HG03354 (cell line): ENCODE measurements at regions not wholly inside any gene's neighbourhood (a gene's known extent, or its start where the extent isn't known, plus 50 kb on each side); places are given as distances from the start of the nearest gene placed in this dataset.

ENCODE experiments used
- ATAC-seq: cut with Tn5 transposase; IDR thresholded peaks from one replicate; pipeline ENCODE4 v1.9.1; 2021; ENCODE audit warnings: mild to moderate bottlenecking; ENCODE audit not compliant: unreplicated experiment, poor library complexity, severe bottlenecking

DNA sequence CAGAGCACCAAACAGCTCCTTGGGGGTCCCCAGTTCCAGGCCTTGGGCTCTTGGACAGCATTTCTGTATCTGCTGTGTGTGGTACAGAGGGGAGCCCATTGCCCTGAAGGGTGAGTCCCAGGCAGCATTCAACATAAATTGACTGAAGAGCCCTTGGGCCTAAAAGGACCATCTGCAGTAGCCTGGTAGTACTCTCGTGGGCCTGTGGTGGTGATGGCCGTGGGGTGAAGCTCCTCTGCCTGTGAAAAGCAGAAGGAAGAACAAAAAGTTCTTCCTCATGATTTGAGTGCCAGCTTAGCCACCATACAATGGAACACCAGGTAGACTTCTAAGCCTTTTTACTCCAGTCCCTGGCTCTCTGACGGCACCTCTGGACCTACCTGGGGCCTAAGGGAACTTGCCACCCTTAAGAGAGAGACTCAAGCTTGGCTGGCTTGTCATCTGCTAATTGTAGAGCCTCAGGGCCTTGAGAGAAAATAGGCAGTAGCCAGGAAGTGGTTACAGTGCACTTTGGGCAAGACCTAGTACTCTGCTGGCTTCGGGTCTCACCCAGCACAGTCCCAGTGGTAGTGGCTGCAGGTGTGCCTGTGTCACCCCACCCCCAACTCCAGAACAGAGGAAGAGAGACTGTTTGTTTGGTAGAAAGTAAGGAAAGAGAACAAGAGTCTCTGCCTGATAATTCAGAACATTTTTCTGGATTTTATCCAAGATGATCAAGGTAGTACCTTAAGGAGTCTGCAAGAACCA lies 84.6 kb upstream of the CERS6 start:
- ATAC-seq = peak; percentile 89

DNA sequence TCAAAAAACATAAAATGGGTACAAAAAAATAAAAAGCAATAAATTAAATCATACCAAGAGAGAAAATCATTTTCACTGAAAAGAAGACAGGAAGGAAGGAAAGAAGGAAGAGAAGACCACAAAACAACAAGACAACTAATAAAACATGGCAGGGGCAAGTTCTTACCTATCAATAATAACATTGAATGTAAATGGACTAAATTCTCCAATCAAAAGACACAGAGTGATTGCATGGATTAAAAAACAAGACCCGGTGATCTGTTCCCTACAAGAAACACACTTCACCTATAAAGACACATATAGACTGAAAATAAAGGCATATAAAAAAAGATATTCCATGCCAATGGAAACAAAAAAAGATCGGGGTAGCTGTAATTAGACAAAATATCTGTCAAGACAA lies 82.6 kb upstream of the CERS6 start:
- no peak for ATAC-seq

GRCh38 chr2:168375195-168375798 lies 80.8 kb upstream of the CERS6 start:
- ATAC-seq = no peak

DNA sequence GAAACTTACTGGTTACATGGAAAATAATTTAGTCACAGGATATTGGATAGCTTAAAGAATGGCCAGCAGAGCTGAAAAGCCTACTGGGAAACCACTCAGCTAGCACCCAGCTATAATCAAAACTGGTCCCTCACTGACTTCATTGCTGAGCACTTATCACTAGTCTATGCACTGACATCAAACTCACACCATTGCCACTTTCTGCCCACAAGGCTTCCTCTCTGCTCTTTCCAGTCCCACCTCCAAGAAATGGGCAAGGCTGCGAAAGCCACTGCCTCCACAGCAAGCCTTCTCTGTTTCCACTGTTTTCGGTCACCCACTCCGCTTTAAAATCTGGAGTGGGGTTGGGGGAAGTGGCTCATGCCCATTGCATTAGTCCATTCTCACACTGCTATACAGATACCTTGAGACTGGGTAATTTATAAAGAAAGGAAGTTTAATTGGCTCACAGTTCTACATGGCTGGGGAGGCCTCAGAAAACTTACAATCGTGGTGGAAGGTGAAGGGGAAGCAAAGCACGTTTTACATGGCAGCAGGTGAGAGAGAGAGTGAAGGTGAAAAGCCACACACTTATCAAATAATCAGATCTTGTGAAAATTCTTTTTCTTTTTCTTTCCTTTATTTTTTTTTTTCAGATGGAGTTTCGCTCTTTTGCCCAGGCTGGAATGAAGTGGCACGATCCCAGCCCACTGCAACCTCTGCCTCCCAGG lies 77.0 kb upstream of the CERS6 start:
- no peak for ATAC-seq

GRCh38 chr2:168380500-168380899 lies 75.6 kb upstream of the CERS6 start:
- no peak for ATAC-seq

- ATAC-seq = no peak
Observed at GRCh38 chr2:168392024-168392423, 64.0 kb upstream of the CERS6 start.

DNA sequence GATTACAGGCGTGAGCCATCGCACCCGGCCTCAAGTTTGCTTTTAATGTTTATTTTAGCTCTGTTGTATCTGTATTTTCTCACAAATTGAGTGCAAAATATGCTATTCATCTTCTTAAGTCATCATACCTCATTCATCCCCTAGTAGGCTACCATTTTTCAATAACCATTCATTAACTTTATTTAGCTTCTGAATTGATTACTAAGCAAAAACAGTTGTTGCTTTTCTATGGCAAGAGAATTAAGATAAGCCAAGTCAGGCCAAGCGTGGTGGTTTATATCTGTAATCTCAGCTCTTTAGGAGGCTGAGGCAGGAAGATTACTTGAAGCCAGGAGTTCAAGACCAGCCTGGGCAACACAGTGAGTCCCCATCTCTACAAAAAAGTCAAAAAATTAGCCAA lies 63.3 kb upstream of the CERS6 start:
- no peak for ATAC-seq

- no peak for ATAC-seq
Observed at GRCh38 chr2:168394262-168394661, 61.8 kb upstream of the CERS6 start.

DNA sequence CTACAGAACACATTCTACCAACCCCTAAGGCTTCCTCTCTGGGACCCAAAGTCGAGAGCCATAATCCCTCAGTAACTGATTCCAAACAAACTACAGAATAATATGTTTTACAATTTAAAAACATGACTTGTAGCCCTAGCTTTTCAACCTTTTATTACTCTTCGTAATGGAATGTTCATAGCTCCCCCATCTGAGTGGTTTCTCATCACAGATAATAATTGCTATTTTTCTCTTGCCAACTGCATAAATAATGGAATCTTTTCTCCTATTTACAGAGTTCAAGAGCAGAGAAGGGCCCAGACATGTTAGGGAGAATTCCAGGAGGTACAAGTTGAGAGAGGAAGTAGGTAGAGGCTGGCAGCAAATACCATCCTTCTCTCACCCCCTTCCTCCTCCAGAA lies 59.9 kb upstream of the CERS6 start:
- no peak for ATAC-seq

GRCh38 chr2:168397629-168398028 lies 58.4 kb upstream of the CERS6 start:
- no peak for ATAC-seq

DNA sequence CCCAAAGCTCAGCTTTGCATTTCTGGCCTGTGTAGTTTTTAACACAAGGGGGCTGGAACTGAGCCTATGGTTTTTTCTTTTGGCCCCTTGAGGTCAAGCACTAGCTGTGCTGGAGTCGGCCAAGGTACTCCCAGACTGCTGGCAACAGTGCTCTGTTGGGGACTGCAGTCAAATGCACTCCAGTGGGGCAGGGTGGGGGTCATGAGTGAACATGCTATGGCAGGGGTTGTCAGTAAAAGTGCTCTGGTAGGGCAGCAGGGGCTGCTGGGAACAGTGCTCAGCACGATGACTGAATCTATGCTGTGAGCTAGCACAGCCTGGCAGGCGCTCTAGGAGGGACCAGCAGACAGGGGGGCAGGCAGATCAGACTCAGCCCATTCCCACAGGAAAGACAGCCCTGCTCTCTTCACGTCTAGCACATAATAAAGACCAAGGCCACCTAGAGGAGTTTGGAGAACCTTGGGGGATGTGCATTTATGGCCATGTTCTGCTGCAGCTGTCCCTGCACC lies 55.0 kb upstream of the CERS6 start:
- ATAC-seq = no peak

DNA sequence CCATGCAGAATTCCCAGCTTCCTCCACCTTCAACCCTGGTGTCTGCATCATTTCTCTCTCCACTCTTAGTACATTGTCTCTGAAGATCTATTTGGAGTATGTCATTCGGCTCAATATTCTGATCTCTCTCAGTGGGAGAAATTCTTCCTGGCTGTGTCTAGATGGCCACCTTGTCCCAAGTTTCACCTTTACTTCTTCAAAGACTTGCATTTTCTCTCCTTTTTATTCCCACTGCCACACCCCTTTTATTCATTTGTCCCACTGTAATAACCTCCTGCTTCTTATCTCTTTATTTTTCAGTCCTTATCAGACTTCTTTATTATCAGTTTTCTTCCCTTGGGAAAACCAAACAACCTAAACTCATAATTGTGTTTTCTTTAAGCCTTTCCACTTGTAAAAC lies 54.3 kb upstream of the CERS6 start:
- ATAC-seq = no peak

DNA sequence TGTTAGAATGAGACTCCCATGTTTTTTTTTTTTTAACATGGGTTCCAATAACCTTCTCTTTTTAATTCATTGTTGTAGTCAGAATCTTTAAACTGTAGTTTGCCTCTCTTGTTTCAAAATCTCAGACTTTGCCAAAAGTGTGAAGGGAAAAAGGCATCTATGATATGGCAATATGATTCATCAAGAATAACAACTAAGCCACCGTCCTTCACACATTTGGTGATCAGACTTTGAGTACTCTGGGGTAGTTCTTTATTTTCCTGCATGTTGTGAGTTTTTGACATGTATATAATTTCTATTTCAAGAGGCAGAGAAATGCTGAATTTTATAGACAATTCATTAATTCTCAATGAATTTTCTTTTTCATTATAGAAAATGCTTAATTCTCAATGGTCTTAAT lies 53.5 kb upstream of the CERS6 start:
- no peak for ATAC-seq

DNA sequence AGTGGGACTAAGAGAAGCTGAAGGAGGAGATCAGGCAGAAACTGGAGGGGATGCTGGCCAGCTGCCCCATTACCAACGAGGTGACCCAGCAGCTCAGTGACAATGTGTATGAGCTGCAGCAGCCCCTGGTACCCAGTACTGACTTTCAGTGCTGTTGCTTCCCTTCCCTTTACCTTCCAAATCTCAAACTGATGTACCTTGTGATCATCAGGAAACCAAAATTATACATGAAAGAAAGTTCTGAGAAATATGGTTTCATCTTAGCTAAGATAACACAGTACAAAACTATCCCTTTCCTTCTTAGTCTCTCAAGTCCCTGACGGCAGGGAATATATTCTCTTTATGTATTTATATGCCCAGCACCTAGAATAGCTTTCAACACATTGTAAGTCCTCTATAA lies 52.3 kb upstream of the CERS6 start:
- ATAC-seq = no peak

GRCh38 chr2:168404764-168405163 lies 51.3 kb upstream of the CERS6 start:
- ATAC-seq = no peak
